Nephron (organoid): ENCODE measurements at regions not wholly inside any gene's neighbourhood (a gene's known extent, or its start where the extent isn't known, plus 50 kb on each side); places are given as distances from the start of the nearest gene placed in this dataset.

Experiments
- H3K27ac Mint-ChIP-seq, 3 experiments: 2 replicates each; pipeline ENCODE4 v1.8.0; 2020; ENCODE audit warnings: mixed read lengths in 3 of 3, mild to moderate bottlenecking in 2 of 3, moderate library complexity in 1 of 3
- H3K27me3 Mint-ChIP-seq: 2 replicates; pipeline ENCODE4 v1.8.0; 2021; ENCODE audit warnings: low read depth, mild to moderate bottlenecking, moderate library complexity, mixed read lengths
- H3K36me3 Mint-ChIP-seq: 2 replicates; pipeline ENCODE4 v1.8.0; 2020; ENCODE audit warnings: low read depth, mixed read lengths
- H3K4me1 Mint-ChIP-seq: 2 replicates; pipeline ENCODE4 v1.8.0; 2020; ENCODE audit warnings: mixed read lengths
- H3K4me3 Mint-ChIP-seq, 3 experiments: 2 replicates each; pipeline ENCODE4 v1.8.0; 2020; ENCODE audit warnings: mild to moderate bottlenecking in 3 of 3, mixed read lengths in 3 of 3, moderate library complexity in 2 of 3
- H3K9me3 Mint-ChIP-seq: 2 replicates; pipeline ENCODE4 v1.8.0; 2020; ENCODE audit warnings: mixed read lengths
- CTCF ChIP-seq, 3 experiments: fragments of 200-600 bp; sonication (generic); IDR thresholded peaks; one replicate each; pipeline ENCODE4 v1.5.0; 2021; ENCODE audit warnings: antibody characterized with exemption in 3 of 3; ENCODE audit not compliant: unreplicated experiment in 3 of 3

GRCh38 chr1:47608296-47608875 lies 170.5 kb downstream of the FOXD2 start:
- Mint-ChIP-seq H3K9me3 (peaks cover 45% of the 10 kb centered on the region), H3K4me3 (no peak overlapping the region), H3K27ac (no peak overlapping the region), H3K27me3 (peaks cover 5% of the 10 kb centered on the region), H3K4me1 (no peaks in the 10 kb centered on the region), H3K36me3 (peaks cover 7% of the 10 kb centered on the region)
- TF ChIP-seq CTCF (IDR thresholded peaks at IDR 0.05; ENCODE audit: unreplicated experiment in 3 of 3), result no peak

- Mint-ChIP-seq H3K36me3 (peaks cover 7% of the 10 kb centered on the region), H3K9me3 (peaks cover 22% of the 10 kb centered on the region), H3K4me3 (no peak overlapping the region), H3K4me1 (no peaks in the 10 kb centered on the region), H3K27ac (no peak overlapping the region), H3K27me3 (no peaks in the 10 kb centered on the region)
- TF ChIP-seq CTCF (IDR thresholded peaks at IDR 0.05; ENCODE audit: unreplicated experiment in 3 of 3), result no peak
These were observed 174.1 kb downstream of the FOXD2 start for GRCh38 chr1:47611992-47612391.

GRCh38 chr1:47612819-47613218 lies 175.0 kb downstream of the FOXD2 start:
- Mint-ChIP-seq H3K27me3 (no peaks in the 10 kb centered on the region), H3K27ac (no peak overlapping the region), H3K9me3 (peaks cover 16% of the 10 kb centered on the region), H3K4me1 (no peaks in the 10 kb centered on the region), H3K4me3 (no peak overlapping the region), H3K36me3 (peaks cover 7% of the 10 kb centered on the region)
- no peak for TF ChIP-seq CTCF (IDR thresholded peaks at IDR 0.05; ENCODE audit: unreplicated experiment in 3 of 3)

- TF ChIP-seq CTCF (IDR thresholded peaks at IDR 0.05; ENCODE audit: unreplicated experiment in 3 of 3), result no peak
- Mint-ChIP-seq H3K9me3 (no peaks in the 10 kb centered on the region), H3K4me1 (no peaks in the 10 kb centered on the region)
These were observed 178.2 kb downstream of the FOXD2 start for GRCh38 chr1:47616036-47616435.

GRCh38 chr1:47616906-47617305 lies 179.1 kb downstream of the FOXD2 start:
- no peak for TF ChIP-seq CTCF (IDR thresholded peaks at IDR 0.05; ENCODE audit: unreplicated experiment in 3 of 3)
- Mint-ChIP-seq H3K36me3 (no peaks in the 10 kb centered on the region), H3K9me3 (no peaks in the 10 kb centered on the region), H3K27ac (no peak overlapping the region), H3K27me3 (peaks cover 4% of the 10 kb centered on the region), H3K4me1 (no peaks in the 10 kb centered on the region), H3K4me3 (no peak overlapping the region)

More at GRCh38 chr1:47616036-47616435, 178.2 kb downstream of the FOXD2 start:
- Mint-ChIP-seq H3K27ac (no peak overlapping the region), H3K27me3 (no peaks in the 10 kb centered on the region), H3K4me3 (no peak overlapping the region), H3K36me3 (no peaks in the 10 kb centered on the region)
